BE2C (cell line): ENCODE measurements at regions not wholly inside any gene's neighbourhood (a gene's known extent, or its start where the extent isn't known, plus 50 kb on each side); places are given as distances from the start of the nearest gene placed in this dataset.

Experiments used
- DNase-seq: peaks from one replicate; pipeline ENCODE4 v3.0.0-alpha.2; 2020
- H3K27me3 ChIP-seq: fragments of 250-450 bp; sonication (Bioruptor Pico); 2 replicates; pipeline ENCODE4 v1.5.1; 2020; ENCODE audit warnings: mild to moderate bottlenecking
- H3K36me3 ChIP-seq: fragments of 250-450 bp; sonication (Bioruptor Pico); 2 replicates; pipeline ENCODE4 v1.5.1; 2020; ENCODE audit warnings: mild to moderate bottlenecking
- H3K4me1 ChIP-seq: fragments of 250-450 bp; sonication (Bioruptor Pico); 2 replicates; pipeline ENCODE4 v1.5.1; 2020
- H3K4me3 ChIP-seq: 2 replicates; pipeline ENCODE4 v1.5.1; 2011; ENCODE audit warnings: low read depth, low read length
- H3K9me3 ChIP-seq: fragments of 250-450 bp; sonication (Bioruptor Pico); 2 replicates; pipeline ENCODE4 v1.5.1; 2020
- TF ChIP-seq, protein P1 (sequence below): IDR thresholded peaks from 2 replicates; pipeline ENCODE4 v1.5.1; 2012; ENCODE audit warnings: mild to moderate bottlenecking, low read depth, low read length

- Histone ChIP-seq H3K4me1 (no peaks in the 10 kb centered on the region), H3K9me3 (no peaks in the 10 kb centered on the region), H3K36me3 (no peaks in the 10 kb centered on the region), H3K27me3 (peaks cover 4% of the 10 kb centered on the region; the same call in 1 of the 2 replicates), H3K4me3 (no peak overlapping the region)
- TF ChIP-seq, protein P1, sequence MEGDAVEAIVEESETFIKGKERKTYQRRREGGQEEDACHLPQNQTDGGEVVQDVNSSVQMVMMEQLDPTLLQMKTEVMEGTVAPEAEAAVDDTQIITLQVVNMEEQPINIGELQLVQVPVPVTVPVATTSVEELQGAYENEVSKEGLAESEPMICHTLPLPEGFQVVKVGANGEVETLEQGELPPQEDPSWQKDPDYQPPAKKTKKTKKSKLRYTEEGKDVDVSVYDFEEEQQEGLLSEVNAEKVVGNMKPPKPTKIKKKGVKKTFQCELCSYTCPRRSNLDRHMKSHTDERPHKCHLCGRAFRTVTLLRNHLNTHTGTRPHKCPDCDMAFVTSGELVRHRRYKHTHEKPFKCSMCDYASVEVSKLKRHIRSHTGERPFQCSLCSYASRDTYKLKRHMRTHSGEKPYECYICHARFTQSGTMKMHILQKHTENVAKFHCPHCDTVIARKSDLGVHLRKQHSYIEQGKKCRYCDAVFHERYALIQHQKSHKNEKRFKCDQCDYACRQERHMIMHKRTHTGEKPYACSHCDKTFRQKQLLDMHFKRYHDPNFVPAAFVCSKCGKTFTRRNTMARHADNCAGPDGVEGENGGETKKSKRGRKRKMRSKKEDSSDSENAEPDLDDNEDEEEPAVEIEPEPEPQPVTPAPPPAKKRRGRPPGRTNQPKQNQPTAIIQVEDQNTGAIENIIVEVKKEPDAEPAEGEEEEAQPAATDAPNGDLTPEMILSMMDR = no peak
- no peak for DNase-seq
Observed at GRCh38 chr7:24457219-24457558, 116.1 kb upstream of the PALS2 start.

- no peak for DNase-seq
- TF ChIP-seq, protein P1 = no peak
- Histone ChIP-seq H3K4me1 (no peaks in the 10 kb centered on the region), H3K4me3 (no peak overlapping the region), H3K27me3 (peaks cover 8% of the 10 kb centered on the region; the same call in 1 of the 2 replicates), H3K36me3 (no peaks in the 10 kb centered on the region), H3K9me3 (no peaks in the 10 kb centered on the region; the same call in 1 of the 2 replicates)
Observed at GRCh38 chr7:24462117-24462516, 111.1 kb upstream of the PALS2 start.

DNA sequence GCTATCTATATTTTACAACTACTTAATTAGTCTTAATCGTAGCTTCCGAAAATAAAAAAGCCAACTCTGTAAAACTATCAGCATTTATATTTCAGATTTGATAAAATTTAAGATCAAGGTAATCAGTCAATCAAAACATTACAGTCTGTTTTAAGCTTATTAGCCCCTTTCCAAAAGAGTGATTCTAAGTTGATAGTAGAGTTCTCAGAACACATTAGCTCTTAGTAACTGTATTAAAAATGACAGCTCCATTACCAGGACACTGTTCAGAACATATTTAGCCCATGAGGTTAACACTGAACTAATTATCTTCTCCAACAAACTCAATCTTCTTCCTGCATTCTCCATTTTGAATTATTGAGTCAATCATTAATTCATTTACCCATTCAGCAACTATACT, 110.3 kb upstream of the PALS2 start:
- Histone ChIP-seq H3K9me3 (no peaks in the 10 kb centered on the region; the same call in 1 of the 2 replicates), H3K4me1 (no peaks in the 10 kb centered on the region), H3K27me3 (peaks cover 8% of the 10 kb centered on the region; the same call in 1 of the 2 replicates), H3K36me3 (no peaks in the 10 kb centered on the region), H3K4me3 (no peak overlapping the region)
- TF ChIP-seq, protein P1 = no peak
- DNase-seq = no peak

- Histone ChIP-seq H3K4me3 (no peak overlapping the region), H3K9me3 (no peaks in the 10 kb centered on the region; the same call in 1 of the 2 replicates), H3K36me3 (no peaks in the 10 kb centered on the region), H3K4me1 (no peaks in the 10 kb centered on the region), H3K27me3 (peaks cover 8% of the 10 kb centered on the region; the same call in 1 of the 2 replicates)
- no peak for DNase-seq
- TF ChIP-seq, protein P1 = no peak
Observed at GRCh38 chr7:24463474-24463873, 109.8 kb upstream of the PALS2 start.

GRCh38 chr7:24464861-24465260, 108.4 kb upstream of the PALS2 start:
- H3K9me3 ChIP-seq = no peaks in the 10 kb centered on the region; the same call in 1 of the 2 replicates
- H3K36me3 ChIP-seq = no peaks in the 10 kb centered on the region
- no peak for DNase-seq
- H3K27me3 ChIP-seq = peaks cover 8% of the 10 kb centered on the region; the same call in 1 of the 2 replicates
- TF ChIP-seq, protein P1 = no peak
- no peaks in the 10 kb centered on the region for H3K4me1 ChIP-seq
- H3K4me3 ChIP-seq = no peak overlapping the region

DNA sequence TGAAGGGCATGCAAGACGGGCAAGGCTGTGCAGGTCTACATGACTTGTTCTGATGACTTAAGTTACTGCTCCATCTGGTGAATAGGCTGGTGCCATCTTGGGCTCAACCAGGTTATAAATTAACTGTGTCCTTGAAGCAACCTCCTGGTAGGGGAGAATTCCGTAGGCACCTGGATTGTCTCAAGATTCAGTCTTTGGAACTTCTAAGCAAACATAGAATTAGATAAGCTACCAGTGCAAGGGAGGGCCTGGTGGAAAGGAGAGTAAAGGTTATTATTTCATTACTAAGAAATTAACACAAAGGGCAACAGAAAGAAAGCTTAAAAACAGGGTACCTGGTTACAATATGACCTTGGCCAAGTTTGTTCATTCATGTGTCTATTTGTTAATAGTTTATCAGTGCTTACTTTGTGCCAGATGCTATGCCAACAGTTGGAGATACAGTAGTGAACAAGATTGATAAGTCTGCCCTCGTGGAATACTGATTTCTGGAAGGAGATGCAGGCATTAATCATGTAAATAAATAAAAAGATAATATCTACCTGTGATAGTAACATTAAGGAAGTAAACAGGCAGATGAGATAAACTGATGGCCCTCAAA, 107.0 kb upstream of the PALS2 start:
- no peak for DNase-seq
- H3K27me3 ChIP-seq = peaks cover 4% of the 10 kb centered on the region; the same call in 1 of the 2 replicates
- H3K4me3 ChIP-seq = no peak overlapping the region
- H3K4me1 ChIP-seq = no peaks in the 10 kb centered on the region
- H3K9me3 ChIP-seq = no peaks in the 10 kb centered on the region; the same call in 1 of the 2 replicates
- H3K36me3 ChIP-seq = no peaks in the 10 kb centered on the region
- TF ChIP-seq, protein P1 = no peak
